Stomach smooth muscle (tissue), 2 donors: ENCODE measurements at regions not wholly inside any gene's neighbourhood (a gene's known extent, or its start where the extent isn't known, plus 50 kb on each side); places are given as distances from the start of the nearest gene placed in this dataset.

Source experiments
- H3K27ac ChIP-seq: one replicate; pipeline ENCODE4 v1.7.0; 2013; ENCODE audit warnings: mild to moderate bottlenecking, low read length, inconsistent platforms
- H3K27me3 ChIP-seq, 2 donors: one replicate each; pipeline ENCODE4 v1.7.0; 2013; ENCODE audit warnings: low read length in 2 of 2; ENCODE audit not compliant: insufficient read depth in 2 of 2, control insufficient read depth in 1 of 2
- H3K36me3 ChIP-seq, 2 donors: one replicate each; pipeline ENCODE4 v1.7.0; 2013; ENCODE audit warnings: low read length in 2 of 2; ENCODE audit not compliant: control insufficient read depth in 2 of 2, insufficient read depth in 2 of 2
- H3K4me1 ChIP-seq: one replicate; pipeline ENCODE4 v1.7.0; 2013; ENCODE audit warnings: low read length; ENCODE audit not compliant: control insufficient read depth, insufficient read depth
- H3K4me3 ChIP-seq, 2 donors: one replicate each; pipeline ENCODE4 v1.7.0; 2013; ENCODE audit warnings: low read length in 2 of 2
- H3K9ac ChIP-seq, 2 donors: one replicate each; pipeline ENCODE4 v1.7.0; 2013; ENCODE audit warnings: low read length in 2 of 2, mild to moderate bottlenecking in 1 of 2
- H3K9me3 ChIP-seq, 2 donors: one replicate each; pipeline ENCODE4 v1.7.0; 2013; ENCODE audit warnings: low read length in 2 of 2; ENCODE audit not compliant: control insufficient read depth in 2 of 2
- donor health status: healthy.
- donor health status: Pancreatic carcinoma.

- Histone ChIP-seq H3K27me3 (no peaks in the 10 kb centered on the region), H3K9ac (no peak overlapping the region), H3K9me3 (no peaks in the 10 kb centered on the region), H3K4me3 (no peak overlapping the region), H3K4me1 (no peaks in the 10 kb centered on the region), H3K27ac (no peak overlapping the region), H3K36me3 (no peaks in the 10 kb centered on the region)
These were observed 364.1 kb upstream of the BTBD3 start for GRCh38 chr20:11553603-11554002.

- no peak overlapping the region for H3K4me3 ChIP-seq
- H3K4me1 ChIP-seq: no peaks in the 10 kb centered on the region
- no peak overlapping the region for H3K9ac ChIP-seq
- H3K9me3 ChIP-seq: no peaks in the 10 kb centered on the region
- no peak overlapping the region for H3K27ac ChIP-seq
- H3K27me3 ChIP-seq: no peaks in the 10 kb centered on the region
- H3K36me3 ChIP-seq: no peaks in the 10 kb centered on the region
These were observed 362.2 kb upstream of the BTBD3 start for GRCh38 chr20:11555510-11555909.

- Histone ChIP-seq H3K36me3 (no peaks in the 10 kb centered on the region), H3K9me3 (no peaks in the 10 kb centered on the region), H3K4me1 (no peaks in the 10 kb centered on the region), H3K9ac (no peak overlapping the region), H3K4me3 (no peak overlapping the region), H3K27ac (no peak overlapping the region), H3K27me3 (no peaks in the 10 kb centered on the region)
These were observed 361.3 kb upstream of the BTBD3 start for GRCh38 chr20:11556410-11556809.

- no peak overlapping the region for H3K27ac ChIP-seq
- no peaks in the 10 kb centered on the region for H3K36me3 ChIP-seq
- no peaks in the 10 kb centered on the region for H3K27me3 ChIP-seq
- no peak overlapping the region for H3K9ac ChIP-seq
- no peaks in the 10 kb centered on the region for H3K9me3 ChIP-seq
- H3K4me1 ChIP-seq: no peaks in the 10 kb centered on the region
- H3K4me3 ChIP-seq: no peak overlapping the region
These were observed 353.2 kb upstream of the BTBD3 start for GRCh38 chr20:11564491-11564890.

- H3K4me1 ChIP-seq: no peaks in the 10 kb centered on the region
- H3K4me3 ChIP-seq: no peak overlapping the region
- no peaks in the 10 kb centered on the region for H3K36me3 ChIP-seq
- no peak overlapping the region for H3K9ac ChIP-seq
- H3K9me3 ChIP-seq: no peaks in the 10 kb centered on the region
- no peaks in the 10 kb centered on the region for H3K27me3 ChIP-seq
- no peak overlapping the region for H3K27ac ChIP-seq
These were observed 348.5 kb upstream of the BTBD3 start for GRCh38 chr20:11569163-11569562.

- Histone ChIP-seq H3K4me3 (no peak overlapping the region), H3K4me1 (no peaks in the 10 kb centered on the region), H3K9me3 (no peaks in the 10 kb centered on the region), H3K27me3 (no peaks in the 10 kb centered on the region), H3K9ac (no peak overlapping the region), H3K27ac (no peak overlapping the region), H3K36me3 (no peaks in the 10 kb centered on the region)
These were observed 344.2 kb upstream of the BTBD3 start for GRCh38 chr20:11573507-11573906.

GRCh38 chr20:11581271-11581670 lies 336.4 kb upstream of the BTBD3 start:
- Histone ChIP-seq H3K9me3 (no peaks in the 10 kb centered on the region), H3K27me3 (no peaks in the 10 kb centered on the region), H3K9ac (no peak overlapping the region), H3K4me1 (no peaks in the 10 kb centered on the region), H3K27ac (no peak overlapping the region), H3K36me3 (no peaks in the 10 kb centered on the region), H3K4me3 (no peak overlapping the region)

GRCh38 chr20:11582060-11582459 lies 335.6 kb upstream of the BTBD3 start:
- H3K27me3 ChIP-seq: no peaks in the 10 kb centered on the region
- no peak overlapping the region for H3K27ac ChIP-seq
- H3K36me3 ChIP-seq: no peaks in the 10 kb centered on the region
- H3K9ac ChIP-seq: no peak overlapping the region
- no peaks in the 10 kb centered on the region for H3K9me3 ChIP-seq
- no peaks in the 10 kb centered on the region for H3K4me1 ChIP-seq
- no peak overlapping the region for H3K4me3 ChIP-seq

- no peak overlapping the region for H3K4me3 ChIP-seq
- H3K9ac ChIP-seq: no peak overlapping the region
- H3K9me3 ChIP-seq: no peaks in the 10 kb centered on the region
- H3K27me3 ChIP-seq: no peaks in the 10 kb centered on the region
- no peak overlapping the region for H3K27ac ChIP-seq
- no peaks in the 10 kb centered on the region for H3K4me1 ChIP-seq
- H3K36me3 ChIP-seq: no peaks in the 10 kb centered on the region
These were observed 331.8 kb upstream of the BTBD3 start for GRCh38 chr20:11585752-11586352.

- H3K4me1 ChIP-seq: no peaks in the 10 kb centered on the region
- no peak overlapping the region for H3K9ac ChIP-seq
- H3K36me3 ChIP-seq: no peaks in the 10 kb centered on the region
- no peak overlapping the region for H3K4me3 ChIP-seq
- no peak overlapping the region for H3K27ac ChIP-seq
- no peaks in the 10 kb centered on the region for H3K27me3 ChIP-seq
- H3K9me3 ChIP-seq: peaks cover 0 to 2% of the 10 kb centered on the region in 2 donors
These were observed 328.8 kb upstream of the BTBD3 start for GRCh38 chr20:11588875-11589274.

- Histone ChIP-seq H3K9ac (no peak overlapping the region), H3K4me1 (no peaks in the 10 kb centered on the region), H3K36me3 (no peaks in the 10 kb centered on the region), H3K27ac (no peak overlapping the region), H3K9me3 (peaks cover 0 to 2% of the 10 kb centered on the region in 2 donors), H3K4me3 (no peak overlapping the region), H3K27me3 (no peaks in the 10 kb centered on the region)
These were observed 325.7 kb upstream of the BTBD3 start for GRCh38 chr20:11591965-11592364.
